Prostate gland (tissue), 2 donors: ENCODE measurements at regions not wholly inside any gene's neighbourhood (a gene's known extent, or its start where the extent isn't known, plus 50 kb on each side); places are given as distances from the start of the nearest gene placed in this dataset.

Experiments used
- CTCF ChIP-seq, 4 experiments: fragments of 200-600 bp in 2 of 4; fragments of 450-650 bp in 2 of 4; sonication (generic) in 2 of 4; IDR thresholded peaks; 1 replicate in 3 of 4; 2 replicates in 1 of 4; pipeline ENCODE4 v1.5.1; 2016 to 2019; ENCODE audit warnings: antibody characterized with exemption in 4 of 4, mild to moderate bottlenecking in 2 of 4, moderate library complexity in 2 of 4
- POLR2A ChIP-seq: fragments of 450-650 bp; IDR thresholded peaks from one replicate; pipeline ENCODE4 v1.6.1; 2016; ENCODE audit warnings: antibody characterized with exemption, mild to moderate bottlenecking

- TF ChIP-seq POLR2A (no peak), CTCF (IDR thresholded peaks at IDR 0.05) (no peak)
Measured at GRCh38 chr3:66898155-66898554, 100.0 kb upstream of the KBTBD8 start.
